ENCODE measurements at regions not wholly inside any gene's neighbourhood (a gene's known extent, or its start where the extent isn't known, plus 50 kb on each side); places are given as distances from the start of the nearest gene placed in this dataset.

GRCh38 chr18:55072698-55073097 is 113.4 kb upstream of the CCDC68 start:
- no peak overlapping the region for H3K4me3 Mint-ChIP-seq (ENCODE audit: unreplicated experiment)
- no peaks in the 10 kb centered on the region for H3K27me3 Mint-ChIP-seq (ENCODE audit: unreplicated experiment)
- no peaks in the 10 kb centered on the region for H3K4me1 Mint-ChIP-seq (ENCODE audit: low read depth, unreplicated experiment)
- DNase-seq, result no peak
- no peak overlapping the region for H3K27ac Mint-ChIP-seq (ENCODE audit: unreplicated experiment)
- TF ChIP-seq CTCF (IDR thresholded peaks at IDR 0.05; ENCODE audit: partially characterized antibody, unreplicated experiment), result no peak
- no peaks in the 10 kb centered on the region for H3K9me3 Mint-ChIP-seq (ENCODE audit: unreplicated experiment)
- no peaks in the 10 kb centered on the region for H3K36me3 Mint-ChIP-seq (ENCODE audit: unreplicated experiment)

GRCh38 chr18:55072181-55072580 is 112.9 kb upstream of the CCDC68 start:
- Mint-ChIP-seq H3K4me1 (ENCODE audit: low read depth, unreplicated experiment) (no peaks in the 10 kb centered on the region), H3K27ac (ENCODE audit: unreplicated experiment) (no peak overlapping the region), H3K9me3 (ENCODE audit: unreplicated experiment) (no peaks in the 10 kb centered on the region), H3K36me3 (ENCODE audit: unreplicated experiment) (no peaks in the 10 kb centered on the region), H3K4me3 (ENCODE audit: unreplicated experiment) (no peak overlapping the region), H3K27me3 (ENCODE audit: unreplicated experiment) (no peaks in the 10 kb centered on the region)
- TF ChIP-seq CTCF (IDR thresholded peaks at IDR 0.05; ENCODE audit: partially characterized antibody, unreplicated experiment), result no peak
- no peak for DNase-seq

- H3K4me3 Mint-ChIP-seq (ENCODE audit: unreplicated experiment), result no peak overlapping the region
- no peaks in the 10 kb centered on the region for H3K9me3 Mint-ChIP-seq (ENCODE audit: unreplicated experiment)
- no peak for DNase-seq
- no peak overlapping the region for H3K27ac Mint-ChIP-seq (ENCODE audit: unreplicated experiment)
- no peak for TF ChIP-seq CTCF (IDR thresholded peaks at IDR 0.05; ENCODE audit: partially characterized antibody, unreplicated experiment)
- no peaks in the 10 kb centered on the region for H3K4me1 Mint-ChIP-seq (ENCODE audit: low read depth, unreplicated experiment)
- no peaks in the 10 kb centered on the region for H3K36me3 Mint-ChIP-seq (ENCODE audit: unreplicated experiment)
- H3K27me3 Mint-ChIP-seq (ENCODE audit: unreplicated experiment), result no peaks in the 10 kb centered on the region
These were observed 110.2 kb upstream of the CCDC68 start for GRCh38 chr18:55069497-55069896.

- Mint-ChIP-seq H3K9me3 (ENCODE audit: unreplicated experiment) (no peaks in the 10 kb centered on the region), H3K4me1 (ENCODE audit: low read depth, unreplicated experiment) (no peaks in the 10 kb centered on the region)
These were observed 105.5 kb upstream of the CCDC68 start for GRCh38 chr18:55064760-55065159.

GRCh38 chr18:55064073-55064472 is 104.8 kb upstream of the CCDC68 start:
- H3K27ac Mint-ChIP-seq (ENCODE audit: unreplicated experiment), result no peak overlapping the region
- no peaks in the 10 kb centered on the region for H3K27me3 Mint-ChIP-seq (ENCODE audit: unreplicated experiment)
- no peaks in the 10 kb centered on the region for H3K9me3 Mint-ChIP-seq (ENCODE audit: unreplicated experiment)
- no peak overlapping the region for H3K4me3 Mint-ChIP-seq (ENCODE audit: unreplicated experiment)
- no peak for DNase-seq
- H3K36me3 Mint-ChIP-seq (ENCODE audit: unreplicated experiment), result no peaks in the 10 kb centered on the region
- no peak for TF ChIP-seq CTCF (IDR thresholded peaks at IDR 0.05; ENCODE audit: partially characterized antibody, unreplicated experiment)
- H3K4me1 Mint-ChIP-seq (ENCODE audit: low read depth, unreplicated experiment), result no peaks in the 10 kb centered on the region

More at GRCh38 chr18:55064760-55065159, 105.5 kb upstream of the CCDC68 start:
- Mint-ChIP-seq H3K27me3 (ENCODE audit: unreplicated experiment) (no peaks in the 10 kb centered on the region), H3K36me3 (ENCODE audit: unreplicated experiment) (no peaks in the 10 kb centered on the region), H3K4me3 (ENCODE audit: unreplicated experiment) (no peak overlapping the region), H3K27ac (ENCODE audit: unreplicated experiment) (no peak overlapping the region)
- no peak for TF ChIP-seq CTCF (IDR thresholded peaks at IDR 0.05; ENCODE audit: partially characterized antibody, unreplicated experiment)
- DNase-seq, result no peak
